GM19239 (cell line): ENCODE measurements at regions not wholly inside any gene's neighbourhood (a gene's known extent, or its start where the extent isn't known, plus 50 kb on each side); places are given as distances from the start of the nearest gene placed in this dataset.
"Not testable (repeated sequence)": the region's sequence is repeated elsewhere in the genome, so short reads cannot be mapped to it uniquely, and the experiment has no call there.

Experiments used
- DNase-seq: peaks from one replicate; pipeline ENCODE4 v3.0.0; 2011; ENCODE audit warnings: low spot score; ENCODE audit not compliant: insufficient read length
- FAIRE-seq: peaks from 2 replicates; lab custom pipeline; 2011; peaks lifted over from hg19 to GRCh38; lab: Jason Lieb, UNC

DNA sequence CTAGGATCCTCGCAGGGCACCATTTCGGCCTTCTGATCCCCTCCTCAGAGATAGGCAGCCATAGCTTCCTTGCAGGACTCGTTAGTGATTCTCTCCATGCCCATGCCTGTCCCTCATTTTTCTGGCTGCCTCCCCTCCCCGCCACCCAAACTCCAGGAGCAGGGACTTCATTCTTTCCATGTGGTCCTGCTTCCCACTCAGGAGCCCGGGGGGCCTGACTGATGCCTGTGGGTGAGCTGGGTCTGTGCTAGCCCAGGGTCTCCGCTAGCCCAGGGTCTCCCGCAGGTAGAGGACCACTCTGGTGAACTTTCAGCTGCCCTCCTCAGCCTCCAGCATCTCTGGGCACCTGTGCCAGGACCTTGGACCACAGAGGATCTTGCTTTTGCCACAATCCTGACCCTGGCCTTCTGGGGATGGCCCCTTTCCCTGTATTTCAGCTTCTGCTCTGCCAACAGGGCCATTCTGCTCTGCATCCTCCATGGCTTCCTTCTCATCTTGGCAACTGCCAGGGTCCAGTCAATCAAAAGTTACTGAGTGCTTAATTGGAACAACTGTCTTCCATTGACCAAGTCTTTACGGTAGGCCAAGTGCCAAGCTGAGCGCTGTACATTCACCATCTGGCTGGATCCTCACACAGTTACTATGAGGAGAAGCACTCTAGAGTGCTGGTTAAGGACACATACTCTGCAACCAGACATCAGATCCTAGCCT, 152.2 kb downstream of the EFNB1 start:
- DNase-seq (no peak), FAIRE-seq (no peak)

DNA sequence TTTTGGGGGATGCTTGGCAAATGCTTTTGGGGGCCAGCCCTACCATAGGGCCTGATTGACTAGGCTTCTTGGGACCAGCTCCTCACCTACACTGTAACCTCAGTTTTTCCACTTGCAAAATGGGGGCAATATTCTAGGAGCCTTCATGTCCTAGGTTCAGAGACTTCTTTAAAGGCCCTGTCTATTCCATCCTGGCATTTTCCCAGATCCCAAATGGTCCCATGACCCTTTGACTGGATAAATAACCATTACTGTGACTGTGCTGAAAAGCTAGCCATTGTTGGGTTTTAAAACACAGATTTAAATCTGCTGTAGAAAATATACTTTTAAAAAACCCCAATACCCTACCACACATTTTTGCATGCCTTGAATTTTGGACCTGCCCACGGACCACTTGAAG, 149.8 kb downstream of the EFNB1 start:
- no peak for DNase-seq
- no peak for FAIRE-seq

- DNase-seq (no peak), FAIRE-seq (no peak)
Measured at GRCh38 chrX:68978255-68978654, 149.4 kb downstream of the EFNB1 start.

DNA sequence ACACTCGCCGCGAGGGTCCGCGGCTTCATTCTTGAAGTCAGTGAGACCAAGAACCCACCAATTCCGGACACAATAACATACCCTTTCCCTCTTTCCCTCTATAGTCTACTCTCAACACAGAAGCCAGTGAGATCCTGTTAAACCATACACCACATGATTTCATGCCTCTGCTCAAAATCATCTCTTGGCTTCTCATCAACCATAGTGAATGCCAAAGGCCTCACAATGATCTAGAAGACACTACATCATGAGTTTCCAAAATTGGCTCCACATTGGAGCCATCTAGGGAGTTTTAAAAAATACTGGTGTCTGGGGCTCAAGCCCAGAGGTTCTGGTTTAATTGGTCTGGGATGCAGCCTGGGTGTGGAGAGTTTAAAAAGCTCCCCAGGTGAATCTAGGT, 124.5 kb downstream of the EFNB1 start:
- no peak for FAIRE-seq

DNA sequence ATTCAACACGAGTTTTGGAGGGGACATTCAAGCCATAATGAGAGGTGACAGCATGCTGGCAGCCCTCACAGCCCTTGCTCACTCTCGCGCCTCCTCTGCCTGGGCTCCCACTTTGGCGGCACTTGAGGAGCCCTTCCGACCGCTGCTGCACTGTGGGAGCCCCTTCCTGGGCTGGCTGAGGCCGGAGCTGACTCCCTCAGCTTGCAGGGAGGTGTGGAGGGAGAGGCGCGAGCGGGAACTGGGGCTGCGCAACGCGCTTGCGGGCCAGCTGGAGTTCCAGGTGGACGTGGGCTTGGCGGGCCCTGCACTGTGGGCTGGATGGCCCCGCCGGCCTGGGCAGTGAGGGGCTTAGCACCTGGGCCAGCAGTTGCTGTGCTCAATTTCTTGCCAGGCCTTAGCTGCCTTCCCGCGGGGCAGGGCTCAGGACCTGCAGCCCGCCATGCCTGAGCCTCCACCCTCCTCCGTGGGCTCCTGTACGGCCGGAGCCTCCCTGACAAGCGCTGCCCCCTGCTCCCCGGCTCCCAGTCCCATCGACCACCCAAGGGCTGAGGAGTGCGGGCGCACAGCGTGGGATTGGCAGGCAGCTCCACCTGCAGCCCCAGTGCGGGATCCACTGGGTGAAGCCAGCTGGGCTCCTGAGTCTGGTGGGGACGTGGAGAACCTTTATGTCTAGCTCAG, 123.3 kb downstream of the EFNB1 start:
- DNase-seq, FAIRE-seq: not testable (repeated sequence)

More for the DNA sequence above, 124.5 kb downstream of the EFNB1 start:
- DNase-seq = no peak

- FAIRE-seq (no peak), DNase-seq (no peak)
Measured at GRCh38 chrX:68950937-68951336, 122.1 kb downstream of the EFNB1 start.

GRCh38 chrX:68947882-68948605, 119.2 kb downstream of the EFNB1 start:
- no peak for FAIRE-seq

DNA sequence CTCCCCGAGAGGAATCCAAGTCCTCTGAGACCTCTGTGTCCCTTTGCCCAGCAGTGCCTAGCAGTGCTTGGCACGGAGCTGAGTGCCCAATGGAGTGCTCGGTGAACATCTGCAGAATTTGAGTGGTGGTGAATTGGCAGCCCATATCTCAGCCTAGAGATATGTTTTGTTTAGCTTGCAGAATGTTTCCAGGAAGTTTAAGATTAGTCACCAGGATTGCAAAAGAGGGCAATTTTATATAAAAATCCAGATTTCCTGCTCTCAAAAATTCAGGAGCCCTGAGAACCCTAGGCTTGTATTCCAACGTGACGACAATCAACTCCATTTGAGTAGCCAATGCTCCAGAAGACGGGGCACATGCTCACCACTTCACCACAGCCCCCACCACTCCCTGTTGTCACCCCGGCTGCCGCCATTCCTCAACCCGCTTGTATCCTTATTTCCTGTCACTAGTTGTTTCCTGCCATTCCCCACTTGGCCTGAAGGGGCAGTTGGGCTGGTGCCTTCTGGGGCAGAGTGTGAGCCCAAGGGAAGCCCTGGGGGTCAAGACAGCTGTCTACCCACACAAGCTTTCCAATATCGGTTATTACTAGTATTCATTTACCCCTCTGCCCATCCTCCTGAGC, 116.9 kb downstream of the EFNB1 start:
- DNase-seq (no peak), FAIRE-seq (peak; percentile 33)

More at GRCh38 chrX:68947882-68948605, 119.2 kb downstream of the EFNB1 start:
- DNase-seq = no peak

- FAIRE-seq (no peak), DNase-seq (no peak)
Measured at GRCh38 chrX:68945081-68945602, 116.3 kb downstream of the EFNB1 start.

- no peak for FAIRE-seq
- DNase-seq = no peak
Measured at GRCh38 chrX:68944211-68944610, 115.4 kb downstream of the EFNB1 start.

GRCh38 chrX:68942840-68943239, 114.0 kb downstream of the EFNB1 start:
- FAIRE-seq (no peak), DNase-seq (no peak)

DNA sequence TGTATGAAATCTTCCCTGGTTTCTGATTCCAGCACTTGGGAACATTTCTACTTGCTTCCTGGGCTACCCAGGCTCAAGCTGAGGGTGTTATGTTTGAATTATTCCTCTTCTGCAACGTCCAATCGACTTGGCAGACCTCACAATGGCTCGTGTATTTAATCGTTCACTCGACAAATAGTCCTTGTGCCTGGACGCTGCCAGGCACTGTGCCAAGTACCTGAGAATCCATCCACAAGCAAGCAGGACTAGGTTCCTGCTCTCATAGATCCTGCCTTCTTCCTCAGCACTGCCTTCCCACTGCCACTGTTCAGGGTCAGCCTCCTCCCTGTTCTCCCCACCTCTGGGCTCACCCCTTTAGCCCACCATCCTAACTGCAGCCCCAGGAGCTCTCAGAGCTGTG, 113.3 kb downstream of the EFNB1 start:
- DNase-seq (no peak), FAIRE-seq (no peak)

DNA sequence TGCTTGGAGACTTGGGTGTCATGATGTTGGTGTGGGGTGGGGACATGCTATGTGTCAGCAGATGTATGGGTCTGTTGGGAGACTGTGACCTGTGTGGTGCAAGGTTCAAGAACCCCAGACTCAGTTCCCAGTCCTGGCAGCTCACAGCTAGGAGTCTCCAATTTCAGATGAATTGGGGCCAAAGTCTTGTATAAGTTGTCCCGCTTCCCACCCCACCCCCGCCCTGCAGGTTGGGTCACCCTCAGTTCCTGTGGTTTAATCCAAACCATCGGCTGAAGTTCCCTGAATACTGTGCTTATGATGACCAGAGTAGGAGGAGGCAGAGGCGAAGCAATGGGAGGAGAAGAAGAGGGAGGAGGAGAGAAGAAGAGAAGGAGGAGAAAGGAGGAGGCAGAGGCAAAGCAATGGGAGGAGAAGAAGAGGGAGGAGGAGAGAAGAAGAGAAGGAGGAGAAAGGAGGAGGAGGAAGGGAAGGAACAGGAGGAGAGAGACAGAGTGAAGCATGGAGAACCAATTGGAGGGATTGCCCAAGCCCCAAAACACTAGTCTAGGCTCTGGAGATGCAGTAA, 112.6 kb downstream of the EFNB1 start:
- no peak for DNase-seq
- FAIRE-seq = no peak

GRCh38 chrX:68940601-68941000, 111.8 kb downstream of the EFNB1 start:
- DNase-seq = no peak
- FAIRE-seq = no peak

- no peak for DNase-seq
- FAIRE-seq = no peak
Measured at GRCh38 chrX:68939868-68940267, 111.0 kb downstream of the EFNB1 start.

- DNase-seq (no peak), FAIRE-seq (no peak)
Measured at GRCh38 chrX:68938244-68939004, 109.6 kb downstream of the EFNB1 start.

DNA sequence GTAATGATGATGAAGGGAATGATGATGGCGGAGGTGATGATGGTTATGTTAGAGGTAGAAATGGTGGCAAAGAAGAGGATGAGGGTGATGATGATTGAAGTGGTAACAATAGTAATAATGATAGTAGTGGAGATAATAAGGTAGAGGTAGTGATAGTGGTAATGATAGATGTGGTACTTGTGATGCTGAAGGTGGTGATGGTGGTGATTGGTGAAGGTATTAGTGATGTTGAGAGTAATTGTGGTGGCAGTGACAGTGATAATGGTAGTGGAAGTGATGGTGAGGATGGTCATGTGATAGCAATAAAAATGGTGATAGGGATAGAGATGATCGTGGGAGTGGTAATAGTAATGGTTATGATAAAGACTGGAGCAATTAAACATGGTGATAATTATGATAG, 108.8 kb downstream of the EFNB1 start:
- DNase-seq (no peak), FAIRE-seq (no peak)

GRCh38 chrX:68936608-68937007, 107.8 kb downstream of the EFNB1 start:
- FAIRE-seq = no peak
- no peak for DNase-seq

- DNase-seq = no peak
- no peak for FAIRE-seq
Measured at GRCh38 chrX:68936126-68936525, 107.3 kb downstream of the EFNB1 start.
